Nephron (organoid): ENCODE measurements at regions not wholly inside any gene's neighbourhood (a gene's known extent, or its start where the extent isn't known, plus 50 kb on each side); places are given as distances from the start of the nearest gene placed in this dataset.

Source experiments
- H3K27ac Mint-ChIP-seq, 3 experiments: 2 replicates each; pipeline ENCODE4 v1.8.0; 2020; ENCODE audit warnings: mixed read lengths in 3 of 3, mild to moderate bottlenecking in 2 of 3, moderate library complexity in 1 of 3
- H3K27me3 Mint-ChIP-seq: 2 replicates; pipeline ENCODE4 v1.8.0; 2021; ENCODE audit warnings: low read depth, mild to moderate bottlenecking, moderate library complexity, mixed read lengths
- H3K36me3 Mint-ChIP-seq: 2 replicates; pipeline ENCODE4 v1.8.0; 2020; ENCODE audit warnings: low read depth, mixed read lengths
- H3K4me1 Mint-ChIP-seq: 2 replicates; pipeline ENCODE4 v1.8.0; 2020; ENCODE audit warnings: mixed read lengths
- H3K4me3 Mint-ChIP-seq, 3 experiments: 2 replicates each; pipeline ENCODE4 v1.8.0; 2020; ENCODE audit warnings: mild to moderate bottlenecking in 3 of 3, mixed read lengths in 3 of 3, moderate library complexity in 2 of 3
- H3K9me3 Mint-ChIP-seq: 2 replicates; pipeline ENCODE4 v1.8.0; 2020; ENCODE audit warnings: mixed read lengths
- CTCF ChIP-seq, 3 experiments: fragments of 200-600 bp; sonication (generic); IDR thresholded peaks; one replicate each; pipeline ENCODE4 v1.5.0; 2021; ENCODE audit warnings: antibody characterized with exemption in 3 of 3; ENCODE audit not compliant: unreplicated experiment in 3 of 3

- H3K36me3 Mint-ChIP-seq: peaks cover 5% of the 10 kb centered on the region
- no peak overlapping the region for H3K27ac Mint-ChIP-seq
- no peak overlapping the region for H3K4me3 Mint-ChIP-seq
- no peak for TF ChIP-seq CTCF (IDR thresholded peaks at IDR 0.05; ENCODE audit: unreplicated experiment in 3 of 3)
- no peaks in the 10 kb centered on the region for H3K4me1 Mint-ChIP-seq
- H3K9me3 Mint-ChIP-seq: peaks cover 18% of the 10 kb centered on the region
- peaks cover 37% of the 10 kb centered on the region for H3K27me3 Mint-ChIP-seq
Observed at GRCh38 chr9:135422341-135422944, 57.1 kb upstream of the PPP1R26 start.

DNA sequence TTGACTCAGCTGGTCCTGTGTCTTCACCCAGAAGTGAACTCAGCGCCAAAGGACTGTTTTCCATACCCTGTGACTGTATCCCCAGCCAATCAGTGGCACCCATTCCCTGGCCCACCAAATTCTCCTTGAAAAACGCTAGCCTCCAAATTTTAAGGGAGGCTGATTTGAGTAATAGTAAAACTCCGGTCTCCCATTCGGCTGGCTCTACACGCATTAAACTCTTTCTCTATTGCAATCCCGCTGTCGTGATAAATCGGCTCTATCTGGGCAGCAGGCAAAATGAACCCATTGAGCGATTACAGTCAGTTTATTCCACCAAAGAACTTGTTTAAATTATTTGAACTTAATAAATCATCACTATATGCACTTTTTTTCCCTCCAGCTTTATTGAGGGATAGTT lies 55.9 kb upstream of the PPP1R26 start:
- peaks cover 30% of the 10 kb centered on the region for H3K27me3 Mint-ChIP-seq
- H3K27ac Mint-ChIP-seq: no peak overlapping the region
- peaks cover 9% of the 10 kb centered on the region for H3K36me3 Mint-ChIP-seq
- H3K4me3 Mint-ChIP-seq: no peak overlapping the region
- H3K4me1 Mint-ChIP-seq: no peaks in the 10 kb centered on the region
- no peak for TF ChIP-seq CTCF (IDR thresholded peaks at IDR 0.05; ENCODE audit: unreplicated experiment in 3 of 3)
- H3K9me3 Mint-ChIP-seq: peaks cover 24% of the 10 kb centered on the region
